ENCODE measurements at regions not wholly inside any gene's neighbourhood (a gene's known extent, or its start where the extent isn't known, plus 50 kb on each side); places are given as distances from the start of the nearest gene placed in this dataset.

DNA sequence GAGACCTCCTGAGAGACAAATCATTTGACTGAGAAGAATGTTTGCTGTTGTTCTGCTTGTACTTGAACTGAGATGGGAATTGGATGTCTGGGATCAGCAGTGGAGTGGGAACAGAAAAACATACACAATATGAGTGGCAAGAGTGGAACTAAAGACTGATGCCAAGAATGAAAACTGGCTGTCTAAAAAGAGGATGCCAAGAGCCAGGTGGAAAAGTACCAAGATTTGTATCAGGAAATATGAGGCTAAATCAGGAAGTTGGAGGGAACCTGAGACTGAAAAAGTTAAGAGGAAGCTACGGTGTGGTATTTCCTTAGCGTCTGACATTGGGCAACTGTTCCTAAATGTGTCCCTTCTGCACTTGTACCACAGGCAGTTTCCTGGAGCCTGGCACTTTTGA lies 440.9 kb upstream of the CELF4 start:
- TF ChIP-seq CREB1 (CRISPR knock-in tag; IDR thresholded peaks at IDR 0.05; ENCODE audit: low read depth) (no peak), POLR2AphosphoS5 (IDR thresholded peaks at IDR 0.05; ENCODE audit: low read depth) (no peak)
- TF ChIP-seq, protein P1, sequence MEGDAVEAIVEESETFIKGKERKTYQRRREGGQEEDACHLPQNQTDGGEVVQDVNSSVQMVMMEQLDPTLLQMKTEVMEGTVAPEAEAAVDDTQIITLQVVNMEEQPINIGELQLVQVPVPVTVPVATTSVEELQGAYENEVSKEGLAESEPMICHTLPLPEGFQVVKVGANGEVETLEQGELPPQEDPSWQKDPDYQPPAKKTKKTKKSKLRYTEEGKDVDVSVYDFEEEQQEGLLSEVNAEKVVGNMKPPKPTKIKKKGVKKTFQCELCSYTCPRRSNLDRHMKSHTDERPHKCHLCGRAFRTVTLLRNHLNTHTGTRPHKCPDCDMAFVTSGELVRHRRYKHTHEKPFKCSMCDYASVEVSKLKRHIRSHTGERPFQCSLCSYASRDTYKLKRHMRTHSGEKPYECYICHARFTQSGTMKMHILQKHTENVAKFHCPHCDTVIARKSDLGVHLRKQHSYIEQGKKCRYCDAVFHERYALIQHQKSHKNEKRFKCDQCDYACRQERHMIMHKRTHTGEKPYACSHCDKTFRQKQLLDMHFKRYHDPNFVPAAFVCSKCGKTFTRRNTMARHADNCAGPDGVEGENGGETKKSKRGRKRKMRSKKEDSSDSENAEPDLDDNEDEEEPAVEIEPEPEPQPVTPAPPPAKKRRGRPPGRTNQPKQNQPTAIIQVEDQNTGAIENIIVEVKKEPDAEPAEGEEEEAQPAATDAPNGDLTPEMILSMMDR (conservative IDR thresholded peaks at IDR 0.05; ENCODE audit: low read depth in 2 of 2): no peak

All from GM23338 (cell line).